ENCODE measurements at regions not wholly inside any gene's neighbourhood (a gene's known extent, or its start where the extent isn't known, plus 50 kb on each side); places are given as distances from the start of the nearest gene placed in this dataset.
"Not testable (repeated sequence)": the region's sequence is repeated elsewhere in the genome, so short reads cannot be mapped to it uniquely, and the experiment has no call there.

GRCh38 chr4:170167678-170168077 lies 77.9 kb upstream of the AADAT start:
- no peaks in the 10 kb centered on the region for H3K4me1 Mint-ChIP-seq (ENCODE audit: low read depth in 2 of 2)
- H3K36me3 Mint-ChIP-seq, result no peaks in the 10 kb centered on the region
- no peak for DNase-seq (ENCODE audit: low spot score)
- no peak overlapping the region for H3K4me3 Mint-ChIP-seq
- no peak overlapping the region for H3K27ac Mint-ChIP-seq
- no peaks in the 10 kb centered on the region for H3K27me3 Mint-ChIP-seq
- peaks cover 4% of the 10 kb centered on the region for H3K9me3 Mint-ChIP-seq
- ATAC-seq, result no peak

GRCh38 chr4:170166193-170166592 lies 76.4 kb upstream of the AADAT start:
- not testable (repeated sequence) for DNase-seq (ENCODE audit: low spot score); H3K36me3 Mint-ChIP-seq; H3K27ac Mint-ChIP-seq; ATAC-seq; H3K27me3 Mint-ChIP-seq; H3K4me1 Mint-ChIP-seq (ENCODE audit: low read depth in 2 of 2); H3K9me3 Mint-ChIP-seq; H3K4me3 Mint-ChIP-seq

GRCh38 chr4:170162416-170162815 lies 72.7 kb upstream of the AADAT start:
- Mint-ChIP-seq H3K27me3 (no peaks in the 10 kb centered on the region), H3K27ac (no peak overlapping the region), H3K4me3 (no peak overlapping the region), H3K4me1 (ENCODE audit: low read depth in 2 of 2) (no peaks in the 10 kb centered on the region), H3K36me3 (no peaks in the 10 kb centered on the region), H3K9me3 (no peaks in the 10 kb centered on the region)
- DNase-seq (ENCODE audit: low spot score) (no peak), ATAC-seq (no peak)

GRCh38 chr4:170157670-170158069 lies 67.9 kb upstream of the AADAT start:
- Mint-ChIP-seq H3K27me3 (no peaks in the 10 kb centered on the region), H3K27ac (no peak overlapping the region), H3K9me3 (peaks cover 3% of the 10 kb centered on the region), H3K4me3 (no peak overlapping the region), H3K36me3 (no peaks in the 10 kb centered on the region), H3K4me1 (ENCODE audit: low read depth in 2 of 2) (no peaks in the 10 kb centered on the region)
- ATAC-seq (no peak), DNase-seq (ENCODE audit: low spot score) (no peak)

- Mint-ChIP-seq H3K4me1 (ENCODE audit: low read depth in 2 of 2) (no peaks in the 10 kb centered on the region), H3K27ac (no peak overlapping the region), H3K4me3 (no peak overlapping the region)
Measured at GRCh38 chr4:170145120-170145519, 55.4 kb upstream of the AADAT start.

GRCh38 chr4:170139764-170140163 lies 50.0 kb upstream of the AADAT start:
- no peak for ATAC-seq
- H3K9me3 Mint-ChIP-seq, result no peaks in the 10 kb centered on the region
- no peak for DNase-seq (ENCODE audit: low spot score)
- peaks cover 5 to 7% of the 10 kb centered on the region in 2 donors for H3K4me1 Mint-ChIP-seq (ENCODE audit: low read depth in 2 of 2)
- no peaks in the 10 kb centered on the region for H3K36me3 Mint-ChIP-seq
- H3K27me3 Mint-ChIP-seq, result no peaks in the 10 kb centered on the region
- H3K4me3 Mint-ChIP-seq, result no peak overlapping the region
- no peak overlapping the region for H3K27ac Mint-ChIP-seq

More at GRCh38 chr4:170145120-170145519, 55.4 kb upstream of the AADAT start:
- no peak for DNase-seq (ENCODE audit: low spot score)
- Mint-ChIP-seq H3K36me3 (no peaks in the 10 kb centered on the region), H3K27me3 (no peaks in the 10 kb centered on the region), H3K9me3 (no peaks in the 10 kb centered on the region)
- ATAC-seq, result no peak

All from natural killer cell treated with Interleukin-12 subunit alpha and Interleukin-12 subunit beta and Interleukin-15 and Interleukin-18, amount 100 ng/mL, for 72 hours (primary cell).